ENCODE measurements at regions not wholly inside any gene's neighbourhood (a gene's known extent, or its start where the extent isn't known, plus 50 kb on each side); places are given as distances from the start of the nearest gene placed in this dataset.
"Not testable (repeated sequence)": the region's sequence is repeated elsewhere in the genome, so short reads cannot be mapped to it uniquely, and the experiment has no call there.

- H3K9ac ChIP-seq (ENCODE audit: insufficient read depth, low read depth, low read length); FAIRE-seq; H3K4me3 ChIP-seq (replicated peaks in 1 of 3; ENCODE audit: insufficient read depth in 1 of 3, low read depth in 2 of 3, low read length in 3 of 3); H3K79me2 ChIP-seq (ENCODE audit: insufficient read depth, low read length); H3K4me2 ChIP-seq (ENCODE audit: low read depth, low read length); H3K4me1 ChIP-seq (ENCODE audit: insufficient read depth, low read length); H2AFZ ChIP-seq (ENCODE audit: low read length); H3K27ac ChIP-seq (ENCODE audit: extremely low read length, insufficient read depth, low read length); H3K36me3 ChIP-seq (replicated peaks in 1 of 2; ENCODE audit: control insufficient read depth in 1 of 2, insufficient read depth in 2 of 2, low read length in 2 of 2); H3K9me3 ChIP-seq (ENCODE audit: low read length); POLR2A ChIA-PET; in situ Hi-C loops (cut with HindIII; ENCODE audit: extremely low pct_ligation_motif_present, low pct_unique_long_range_greater_than_20kb); BruUV-seq (replicated peaks); intact Hi-C loops (cut with micrococcal nuclease; ENCODE audit: unreplicated experiment); H4K20me1 ChIP-seq (ENCODE audit: insufficient read depth, low read length); H3K27me3 ChIP-seq (ENCODE audit: control insufficient read depth in 1 of 2, insufficient read depth in 2 of 2, low read length in 2 of 2); ATAC-seq; CTCF ChIA-PET (ENCODE audit: low intra/inter-chr PET ratio, low total read pairs); DNase-seq (ENCODE audit: low spot score): not testable (repeated sequence)
- WGBS (ENCODE audit: low lambda C conversion rate): 6% methylated on average over 3 of the region's 4 CpGs
These were observed 300.9 kb downstream of the TGIF2LX start for GRCh38 chrX:90222620-90223019.

DNA sequence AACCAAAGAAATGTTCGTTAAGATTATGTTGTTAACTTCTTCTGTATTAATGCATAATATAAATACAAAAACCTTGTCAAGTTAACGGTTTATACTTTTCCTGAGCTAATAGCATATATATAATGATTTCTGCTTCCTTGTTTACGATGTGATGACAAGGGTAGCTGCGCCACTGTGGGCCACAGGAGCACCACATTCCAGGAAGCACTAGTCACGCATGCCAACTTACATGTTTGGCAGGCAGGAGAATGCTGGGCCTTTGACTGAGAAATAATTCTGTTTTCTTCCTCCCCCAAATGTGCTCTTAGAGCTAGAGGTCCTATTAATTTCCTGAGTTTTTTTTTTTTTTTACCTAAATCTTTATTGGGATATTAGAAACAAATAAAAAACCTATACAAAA, 349.9 kb downstream of the TGIF2LX start:
- CTCF ChIA-PET (ENCODE audit: low intra/inter-chr PET ratio, low total read pairs); H3K9ac ChIP-seq (ENCODE audit: insufficient read depth, low read depth, low read length); ATAC-seq; DNase-seq (ENCODE audit: low spot score); in situ Hi-C loops (cut with HindIII; ENCODE audit: extremely low pct_ligation_motif_present, low pct_unique_long_range_greater_than_20kb); H4K20me1 ChIP-seq (ENCODE audit: insufficient read depth, low read length); H3K9me3 ChIP-seq (ENCODE audit: low read length); H3K4me3 ChIP-seq (replicated peaks in 1 of 3; ENCODE audit: insufficient read depth in 1 of 3, low read depth in 2 of 3, low read length in 3 of 3); H3K27ac ChIP-seq (ENCODE audit: extremely low read length, insufficient read depth, low read length); H2AFZ ChIP-seq (ENCODE audit: low read length); H3K4me2 ChIP-seq (ENCODE audit: low read depth, low read length); H3K27me3 ChIP-seq (ENCODE audit: control insufficient read depth in 1 of 2, insufficient read depth in 2 of 2, low read length in 2 of 2); H3K4me1 ChIP-seq (ENCODE audit: insufficient read depth, low read length); BruUV-seq (replicated peaks); FAIRE-seq; H3K79me2 ChIP-seq (ENCODE audit: insufficient read depth, low read length); H3K36me3 ChIP-seq (replicated peaks in 1 of 2; ENCODE audit: control insufficient read depth in 1 of 2, insufficient read depth in 2 of 2, low read length in 2 of 2); POLR2A ChIA-PET; intact Hi-C loops (cut with micrococcal nuclease; ENCODE audit: unreplicated experiment): not testable (repeated sequence)
- WGBS (ENCODE audit: low lambda C conversion rate): 0% methylated on average over 3 of the region's 5 CpGs

All from HepG2 (cell line).